IgD-negative memory B cell (primary cell): ENCODE measurements at regions not wholly inside any gene's neighbourhood (a gene's known extent, or its start where the extent isn't known, plus 50 kb on each side); places are given as distances from the start of the nearest gene placed in this dataset.
A peak's percentile ranks its signal among the peaks of the same experiment; 100 is the strongest.

Experiments
- H3K27ac Mint-ChIP-seq, 3 donors: one replicate each; pipeline ENCODE4 v1.8.0; 2020 to 2022; ENCODE audit warnings: mild to moderate bottlenecking in 3 of 3, mixed read lengths in 3 of 3, moderate library complexity in 1 of 3
- H3K27me3 Mint-ChIP-seq: one replicate; pipeline ENCODE4 v1.8.0; 2021; ENCODE audit warnings: mixed read lengths
- H3K36me3 Mint-ChIP-seq: one replicate; pipeline ENCODE4 v1.8.0; 2020; ENCODE audit warnings: mild to moderate bottlenecking, mixed read lengths
- H3K4me1 Mint-ChIP-seq, 3 donors: one replicate each; pipeline ENCODE4 v1.8.0; 2020 to 2022; ENCODE audit warnings: mixed read lengths in 3 of 3, mild to moderate bottlenecking in 1 of 3
- H3K4me3 Mint-ChIP-seq, 4 donors: one replicate each; pipeline ENCODE4 v1.8.0; 2020 to 2022; ENCODE audit warnings: mild to moderate bottlenecking in 4 of 4, mixed read lengths in 4 of 4, moderate library complexity in 3 of 4
- H3K9me3 Mint-ChIP-seq, 3 donors: one replicate each; pipeline ENCODE4 v1.8.0; 2020 to 2021; ENCODE audit warnings: mixed read lengths in 3 of 3, mild to moderate bottlenecking in 1 of 3

DNA sequence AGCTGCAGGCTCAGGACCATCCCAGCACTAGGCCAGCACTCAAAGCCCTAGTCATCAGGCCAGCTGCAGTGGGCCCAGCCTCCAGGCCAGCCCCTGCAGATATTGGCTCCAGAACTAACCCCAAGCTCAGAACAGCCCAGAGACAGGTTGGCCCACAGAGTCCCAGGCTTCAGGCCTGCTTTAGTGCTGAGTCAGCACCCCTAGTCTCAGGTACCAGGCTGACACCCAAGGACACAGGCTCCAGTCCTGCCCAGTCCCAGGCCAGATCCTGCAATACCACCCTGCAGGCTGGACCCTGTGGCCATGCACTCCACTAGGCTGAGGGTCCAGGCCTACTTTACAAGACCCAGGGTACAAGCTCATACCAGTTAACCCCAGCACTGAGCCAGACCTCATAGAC, 234.4 kb upstream of the GPRIN3 start:
- peaks cover under 1% of the 10 kb centered on the region for H3K36me3 Mint-ChIP-seq
- peaks cover 0 to 17% (median 4%) of the 10 kb centered on the region in 3 donors for H3K9me3 Mint-ChIP-seq
- H3K4me3 Mint-ChIP-seq, result no peak overlapping the region
- H3K27ac Mint-ChIP-seq, result no peak overlapping the region
- peaks cover 6% of the 10 kb centered on the region for H3K27me3 Mint-ChIP-seq
- no peaks in the 10 kb centered on the region for H3K4me1 Mint-ChIP-seq

DNA sequence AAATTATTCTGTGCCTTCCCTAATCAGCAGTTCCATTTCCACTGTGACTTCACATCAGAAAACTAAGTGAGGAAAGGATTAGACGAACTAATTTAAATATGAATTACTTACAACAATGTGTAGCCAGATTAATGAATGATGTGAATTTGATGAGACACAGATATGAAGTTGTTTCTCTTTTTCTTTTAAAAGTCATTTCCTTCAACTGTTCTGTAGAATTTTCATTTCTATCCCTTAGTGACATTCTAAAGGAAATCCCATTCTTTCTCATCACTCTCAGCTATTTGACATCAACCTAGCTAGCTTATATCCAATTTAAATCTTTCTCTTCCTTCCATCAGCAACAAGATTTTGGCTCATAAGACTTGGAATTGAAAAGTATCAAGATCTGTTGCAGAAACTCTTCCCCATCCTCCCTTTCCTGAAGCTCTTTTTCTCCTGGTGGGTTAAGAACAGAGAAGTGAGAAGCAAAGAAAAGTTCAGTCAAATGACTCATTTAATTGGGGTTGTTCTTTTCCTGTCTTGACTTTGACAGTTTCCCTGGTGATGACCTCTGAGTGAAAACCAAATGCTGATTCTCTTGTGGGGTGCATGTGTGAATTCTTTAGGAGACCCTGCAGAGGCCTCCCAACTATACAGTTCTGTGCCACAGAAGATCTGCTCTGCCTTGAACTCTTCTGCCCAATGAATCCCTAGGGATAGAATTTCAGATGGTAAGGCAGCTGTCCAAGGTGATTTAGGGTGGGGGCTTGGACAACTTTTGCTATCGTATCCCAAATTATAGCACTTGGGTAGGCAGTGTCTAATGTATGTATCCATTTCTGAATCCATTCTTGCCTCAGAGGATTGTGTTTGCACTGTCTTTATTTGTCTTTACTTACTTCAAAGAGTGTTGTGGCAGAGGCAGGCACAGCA, 232.5 kb upstream of the GPRIN3 start:
- Mint-ChIP-seq H3K4me3 (no peak overlapping the region), H3K27ac (no peak overlapping the region), H3K4me1 (no peaks in the 10 kb centered on the region), H3K9me3 (peaks cover 0 to 17% (median 4%) of the 10 kb centered on the region in 3 donors), H3K36me3 (peaks cover 1% of the 10 kb centered on the region), H3K27me3 (peaks cover 9% of the 10 kb centered on the region)

DNA sequence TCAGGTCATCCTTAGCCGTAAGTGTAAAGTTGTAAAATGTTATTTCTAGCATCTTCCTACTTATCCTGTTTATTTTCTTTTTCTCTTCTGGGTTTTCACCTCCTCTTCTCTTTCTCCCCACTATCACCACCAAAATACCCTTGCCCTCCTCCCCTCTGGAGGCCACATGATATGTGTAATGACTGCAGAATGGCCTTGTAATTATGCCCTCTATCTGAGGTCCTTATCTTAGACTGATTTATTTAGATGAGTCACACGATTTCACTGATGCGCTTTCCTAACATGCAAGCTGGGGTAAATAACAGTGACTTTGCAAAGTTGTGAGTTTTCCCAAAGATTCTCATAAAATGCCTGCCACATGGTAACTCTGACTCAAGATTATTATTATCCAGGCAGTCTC, 231.8 kb upstream of the GPRIN3 start:
- Mint-ChIP-seq H3K4me3 (no peak overlapping the region), H3K27ac (no peak overlapping the region), H3K4me1 (no peaks in the 10 kb centered on the region), H3K27me3 (peaks cover 9% of the 10 kb centered on the region), H3K36me3 (peaks cover 1% of the 10 kb centered on the region), H3K9me3 (peaks cover 0 to 10% (median 2%) of the 10 kb centered on the region in 3 donors)

DNA sequence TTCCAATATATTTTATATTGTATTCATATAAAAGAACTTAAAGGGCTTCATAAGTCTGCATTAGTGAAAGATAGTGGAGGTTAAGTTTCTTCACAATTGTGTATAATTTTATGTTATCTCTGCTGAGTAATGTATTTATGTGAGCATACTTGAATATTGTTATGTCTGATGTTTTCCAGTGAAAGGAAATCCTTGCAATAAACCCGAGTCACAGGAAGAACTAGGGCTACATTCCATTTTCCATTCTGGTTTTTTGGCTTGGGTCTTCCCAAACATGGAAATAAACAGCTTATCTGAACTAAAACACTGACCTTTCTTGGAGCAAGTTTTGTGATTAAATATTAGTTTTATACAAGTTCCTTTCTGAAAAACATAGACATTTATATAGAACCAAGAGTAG, 231.3 kb upstream of the GPRIN3 start:
- Mint-ChIP-seq H3K4me3 (no peak overlapping the region), H3K27ac (no peak overlapping the region), H3K9me3 (peaks cover 0 to 7% (median 0%) of the 10 kb centered on the region in 3 donors)

DNA sequence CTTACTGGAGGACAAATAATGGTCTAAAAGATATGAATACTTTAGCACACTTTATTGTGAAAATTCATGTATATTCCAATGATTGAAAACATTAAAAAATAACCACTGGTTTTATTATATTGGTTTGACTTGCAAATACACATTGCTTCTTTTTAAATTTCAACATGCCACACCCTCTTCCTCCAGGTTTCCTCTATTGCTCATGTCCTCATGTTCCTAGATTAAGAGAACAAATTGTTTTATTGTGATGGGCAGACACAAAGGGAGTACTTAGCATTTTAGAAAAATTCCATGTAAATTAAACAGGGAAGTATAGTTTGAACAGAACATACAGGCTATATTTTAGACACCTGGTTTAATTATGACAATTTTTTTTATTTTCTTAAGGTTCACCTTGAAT, 230.6 kb upstream of the GPRIN3 start:
- Mint-ChIP-seq H3K27me3 (peaks cover 9% of the 10 kb centered on the region), H3K4me3 (no peak overlapping the region), H3K9me3 (peaks cover 0 to under 1% (median 0%) of the 10 kb centered on the region in 3 donors), H3K4me1 (no peaks in the 10 kb centered on the region), H3K27ac (no peak overlapping the region), H3K36me3 (peaks cover 1% of the 10 kb centered on the region)

More for the DNA sequence above, 231.3 kb upstream of the GPRIN3 start:
- Mint-ChIP-seq H3K36me3 (peaks cover 1% of the 10 kb centered on the region), H3K4me1 (no peaks in the 10 kb centered on the region), H3K27me3 (peaks cover 9% of the 10 kb centered on the region)

DNA sequence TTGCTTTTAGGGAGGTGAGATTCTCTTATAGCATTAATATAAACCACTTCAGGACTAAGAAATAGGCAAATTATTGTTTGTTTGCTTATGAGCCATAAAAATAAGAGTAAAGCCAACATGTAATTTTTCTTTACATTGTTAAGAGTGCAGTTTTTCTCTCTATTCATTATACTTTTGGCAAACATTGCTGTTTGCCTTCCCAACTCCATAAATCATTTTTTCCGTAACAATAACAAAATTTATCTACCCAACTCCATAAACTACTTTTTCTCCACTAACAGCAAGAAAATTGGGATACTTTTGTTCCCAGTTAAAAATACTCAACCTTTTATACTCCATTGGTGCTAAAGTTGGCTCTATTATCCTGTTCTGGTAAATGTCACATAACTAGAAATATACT, 229.7 kb upstream of the GPRIN3 start:
- H3K4me3 Mint-ChIP-seq, result no peak overlapping the region
- H3K36me3 Mint-ChIP-seq, result peaks cover 1% of the 10 kb centered on the region
- no peak overlapping the region for H3K27ac Mint-ChIP-seq
- H3K4me1 Mint-ChIP-seq, result no peaks in the 10 kb centered on the region
- H3K27me3 Mint-ChIP-seq, result peaks cover 9% of the 10 kb centered on the region
- H3K9me3 Mint-ChIP-seq, result no peaks in the 10 kb centered on the region

DNA sequence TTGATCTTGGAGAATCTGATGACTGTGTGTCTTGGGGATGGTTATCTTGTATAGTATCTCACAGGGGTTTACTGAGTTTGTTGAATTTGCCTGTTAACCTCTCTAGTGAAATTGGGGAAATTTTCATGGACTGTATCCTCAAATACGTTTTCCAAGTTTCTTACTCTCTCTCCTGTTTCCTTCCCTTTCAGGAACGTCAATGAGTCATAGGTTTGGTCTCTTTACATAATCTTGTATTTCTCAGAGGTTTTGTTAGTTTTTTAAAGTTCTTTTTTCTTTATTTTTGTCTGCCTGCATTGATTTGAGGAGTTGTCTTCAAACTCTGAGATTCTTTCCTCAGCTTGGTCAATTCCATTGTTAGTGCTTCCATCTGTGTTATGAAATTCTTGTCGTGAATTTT, 227.7 kb upstream of the GPRIN3 start:
- peaks cover 1% of the 10 kb centered on the region for H3K36me3 Mint-ChIP-seq
- H3K27me3 Mint-ChIP-seq, result peaks cover 9% of the 10 kb centered on the region
- no peak overlapping the region for H3K27ac Mint-ChIP-seq
- peaks cover 0 to 1% (median 0%) of the 10 kb centered on the region in 3 donors for H3K4me1 Mint-ChIP-seq
- no peaks in the 10 kb centered on the region for H3K9me3 Mint-ChIP-seq
- no peak overlapping the region for H3K4me3 Mint-ChIP-seq

DNA sequence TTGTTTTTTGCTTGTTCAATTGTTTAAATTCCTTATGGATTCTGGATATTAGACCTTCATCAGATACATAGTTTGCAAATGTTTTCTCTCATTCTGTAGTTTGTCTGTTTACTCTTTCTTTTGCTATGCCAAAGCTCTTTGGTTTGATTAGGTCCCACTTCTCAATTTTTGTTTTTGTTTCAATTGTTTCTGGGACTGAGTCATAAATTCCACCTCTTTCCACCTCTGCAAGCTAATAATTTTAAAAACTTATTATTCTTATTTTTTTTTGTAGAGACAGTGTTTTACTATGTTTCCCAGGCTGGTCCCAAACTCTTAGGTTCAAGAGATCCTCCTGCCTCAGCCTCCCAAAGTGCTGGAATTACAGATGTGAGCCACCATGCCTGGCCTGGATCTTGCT, 226.8 kb upstream of the GPRIN3 start:
- H3K4me3 Mint-ChIP-seq, result no peak overlapping the region
- H3K27ac Mint-ChIP-seq, result no peak overlapping the region
- H3K9me3 Mint-ChIP-seq, result no peaks in the 10 kb centered on the region
- H3K27me3 Mint-ChIP-seq, result peaks cover 4% of the 10 kb centered on the region
- peaks cover 1% of the 10 kb centered on the region for H3K36me3 Mint-ChIP-seq
- peaks cover 0 to 1% (median 0%) of the 10 kb centered on the region in 3 donors for H3K4me1 Mint-ChIP-seq

DNA sequence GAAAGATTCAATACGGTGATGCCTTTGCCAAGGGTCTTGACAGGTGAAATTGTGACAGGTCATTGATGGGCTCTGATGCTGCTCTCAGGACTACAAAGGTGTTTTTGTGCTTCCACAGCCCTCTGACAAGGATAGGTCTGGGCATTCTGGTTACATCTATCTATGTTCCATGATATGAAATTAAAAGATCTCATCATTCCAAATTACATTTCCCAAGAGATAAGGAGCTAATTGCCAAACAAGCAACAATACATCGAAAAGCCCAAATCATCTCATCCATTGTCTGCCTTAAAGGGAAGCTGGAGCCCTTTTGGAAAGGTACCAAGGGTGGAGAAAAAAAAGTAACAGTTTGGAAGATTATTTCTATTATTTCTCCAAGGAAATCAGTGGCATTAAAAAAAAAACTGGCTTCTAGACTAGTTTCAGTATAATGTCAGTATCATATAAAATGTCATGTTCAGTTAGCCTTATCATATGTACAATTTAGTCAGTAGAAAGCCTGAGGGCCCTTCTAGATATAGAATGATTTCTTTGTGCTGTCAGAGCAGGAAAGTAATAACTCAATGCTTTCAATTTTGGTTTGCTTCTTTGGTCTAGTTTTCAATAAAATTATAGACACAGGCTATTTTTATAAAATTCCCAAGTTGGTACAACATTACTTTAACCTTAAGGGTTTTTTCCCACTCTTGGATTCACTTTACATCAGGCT, 224.5 kb upstream of the GPRIN3 start:
- peaks cover 1% of the 10 kb centered on the region for H3K36me3 Mint-ChIP-seq
- H3K9me3 Mint-ChIP-seq, result no peaks in the 10 kb centered on the region
- peaks cover 3% of the 10 kb centered on the region for H3K27me3 Mint-ChIP-seq
- no peak overlapping the region for H3K27ac Mint-ChIP-seq
- H3K4me1 Mint-ChIP-seq, result peaks cover 0 to 1% (median 0%) of the 10 kb centered on the region in 3 donors
- H3K4me3 Mint-ChIP-seq, result no peak overlapping the region

DNA sequence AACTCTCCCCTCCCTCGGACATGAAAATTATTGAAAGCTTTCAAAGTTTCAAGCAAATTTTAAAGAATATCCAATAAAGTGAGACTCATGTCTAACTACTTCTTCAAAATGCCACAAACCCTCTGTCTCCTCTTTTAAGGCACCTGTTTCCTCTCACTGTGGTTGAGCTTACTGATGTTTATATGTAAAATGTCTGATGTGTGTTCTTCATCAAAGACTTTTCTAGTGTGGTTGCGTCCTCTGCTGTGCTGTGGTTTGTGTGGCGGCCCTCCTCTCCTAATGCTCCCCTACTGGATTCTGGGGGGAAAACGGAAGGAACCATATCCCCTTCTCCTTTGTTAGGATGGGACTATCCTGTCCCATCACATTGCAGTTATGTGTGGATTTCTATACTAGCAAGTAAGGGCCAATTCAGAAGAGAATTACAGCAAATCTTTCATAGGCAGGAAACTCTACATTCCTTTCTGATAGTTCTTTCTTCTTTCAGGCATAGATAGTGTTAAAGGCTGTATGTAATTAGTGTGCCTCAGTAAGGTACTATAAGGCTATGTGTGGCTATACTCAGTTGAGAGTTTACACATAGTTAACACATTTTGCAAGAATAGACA, 221.0 kb upstream of the GPRIN3 start:
- peaks cover 0 to 1% (median 0%) of the 10 kb centered on the region in 3 donors for H3K4me1 Mint-ChIP-seq
- H3K9me3 Mint-ChIP-seq, result no peaks in the 10 kb centered on the region
- peaks cover 1% of the 10 kb centered on the region for H3K27me3 Mint-ChIP-seq
- H3K36me3 Mint-ChIP-seq, result no peaks in the 10 kb centered on the region
- H3K4me3 Mint-ChIP-seq, result peak overlapping the region in 1 of 4 donors; percentile 71
- no peak overlapping the region for H3K27ac Mint-ChIP-seq

DNA sequence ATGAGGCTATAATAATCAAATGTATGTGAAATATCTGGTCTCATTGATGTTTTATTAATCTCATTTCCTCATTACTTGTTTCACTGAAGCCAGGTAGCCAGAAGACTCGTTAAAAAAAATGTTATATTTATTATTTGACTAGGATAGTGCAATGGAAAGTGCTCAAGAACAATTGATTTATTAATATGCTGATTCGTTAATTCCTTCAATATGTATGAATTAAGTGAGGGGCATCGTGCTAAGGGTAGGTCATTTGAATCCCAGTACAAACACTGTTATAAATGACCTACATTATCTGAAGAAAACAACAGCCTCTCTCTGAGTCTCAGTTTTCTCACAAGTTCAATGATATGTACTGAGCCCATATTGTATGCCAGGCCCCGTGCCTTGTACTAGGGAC, 214.2 kb upstream of the GPRIN3 start:
- Mint-ChIP-seq H3K4me3 (no peak overlapping the region), H3K27me3 (peaks cover 3% of the 10 kb centered on the region), H3K27ac (no peak overlapping the region), H3K36me3 (no peaks in the 10 kb centered on the region), H3K9me3 (peaks cover 0 to 2% (median 0%) of the 10 kb centered on the region in 3 donors), H3K4me1 (no peaks in the 10 kb centered on the region)

DNA sequence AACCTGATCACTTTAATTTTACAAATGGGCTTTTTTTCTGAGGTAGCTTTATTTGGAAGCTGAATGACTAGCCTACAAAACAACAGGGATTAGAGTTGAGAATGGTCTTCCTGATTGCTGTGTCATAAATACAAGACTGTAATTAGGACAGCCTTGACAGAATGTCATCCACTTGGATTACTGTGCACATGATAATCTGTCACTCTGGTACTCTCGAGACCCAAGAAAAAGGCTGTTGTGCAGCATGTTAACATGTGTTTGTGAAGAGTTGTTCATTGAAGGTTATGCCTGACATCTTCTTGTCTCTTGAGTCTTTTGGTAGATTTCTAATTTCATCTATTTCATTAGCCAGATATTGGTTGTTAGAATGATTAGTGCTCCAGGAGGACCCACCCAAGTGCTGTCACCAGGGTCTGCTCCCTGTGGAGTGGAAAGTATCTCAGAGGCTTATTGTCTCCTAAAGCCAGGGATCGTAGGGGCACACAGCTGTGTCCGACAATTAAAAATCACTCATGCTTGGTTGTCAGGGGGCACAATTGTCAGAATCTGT, 212.2 kb upstream of the GPRIN3 start:
- Mint-ChIP-seq H3K27ac (no peak overlapping the region), H3K27me3 (peaks cover 4% of the 10 kb centered on the region), H3K4me3 (no peak overlapping the region), H3K36me3 (no peaks in the 10 kb centered on the region), H3K4me1 (no peaks in the 10 kb centered on the region), H3K9me3 (peaks cover 0 to 2% (median 0%) of the 10 kb centered on the region in 3 donors)

DNA sequence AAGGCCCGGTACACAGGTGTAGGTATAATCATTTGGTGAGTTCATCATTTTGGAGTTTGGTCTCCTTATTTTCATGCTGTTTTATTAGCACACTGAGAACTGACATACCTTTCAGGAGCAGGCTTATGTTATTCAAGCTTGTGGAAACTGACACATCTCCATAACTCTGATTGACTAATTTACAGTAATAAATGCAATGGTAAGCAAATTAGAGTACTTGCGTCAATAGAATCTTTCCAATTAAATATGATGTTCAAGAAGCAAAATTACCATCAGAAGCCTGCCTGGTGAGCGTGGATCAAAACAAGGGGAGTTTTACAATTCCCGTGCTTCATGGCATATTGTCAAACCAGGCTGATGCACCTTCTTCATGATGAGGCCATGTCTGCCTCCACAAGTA, 210.7 kb upstream of the GPRIN3 start:
- Mint-ChIP-seq H3K4me1 (no peaks in the 10 kb centered on the region), H3K36me3 (no peaks in the 10 kb centered on the region), H3K27ac (no peak overlapping the region), H3K9me3 (peaks cover 0 to 1% (median 0%) of the 10 kb centered on the region in 3 donors), H3K27me3 (peaks cover 5% of the 10 kb centered on the region), H3K4me3 (no peak overlapping the region)

DNA sequence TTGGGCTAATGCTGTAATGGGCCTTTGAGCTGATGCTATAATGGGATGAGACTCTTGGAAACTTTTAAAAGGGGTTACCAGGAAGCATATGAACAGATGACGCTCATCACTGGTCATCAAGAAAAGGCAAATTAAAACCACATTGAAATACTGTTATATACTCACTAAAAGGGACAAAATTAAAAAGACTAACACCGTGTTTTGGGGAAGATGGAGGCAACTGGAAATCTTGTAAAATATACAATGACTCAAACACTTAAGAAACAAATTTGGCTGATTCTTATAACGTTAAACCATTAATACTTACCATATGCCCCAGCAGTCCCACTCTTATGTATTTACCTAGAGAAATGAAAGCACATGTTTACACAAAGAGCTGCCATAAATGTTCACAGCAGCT, 207.2 kb upstream of the GPRIN3 start:
- H3K9me3 Mint-ChIP-seq, result no peaks in the 10 kb centered on the region
- peaks cover 4% of the 10 kb centered on the region for H3K27me3 Mint-ChIP-seq
- no peak overlapping the region for H3K27ac Mint-ChIP-seq
- H3K4me1 Mint-ChIP-seq, result peaks cover 0 to 1% (median 1%) of the 10 kb centered on the region in 3 donors
- H3K36me3 Mint-ChIP-seq, result no peaks in the 10 kb centered on the region
- H3K4me3 Mint-ChIP-seq, result no peak overlapping the region

DNA sequence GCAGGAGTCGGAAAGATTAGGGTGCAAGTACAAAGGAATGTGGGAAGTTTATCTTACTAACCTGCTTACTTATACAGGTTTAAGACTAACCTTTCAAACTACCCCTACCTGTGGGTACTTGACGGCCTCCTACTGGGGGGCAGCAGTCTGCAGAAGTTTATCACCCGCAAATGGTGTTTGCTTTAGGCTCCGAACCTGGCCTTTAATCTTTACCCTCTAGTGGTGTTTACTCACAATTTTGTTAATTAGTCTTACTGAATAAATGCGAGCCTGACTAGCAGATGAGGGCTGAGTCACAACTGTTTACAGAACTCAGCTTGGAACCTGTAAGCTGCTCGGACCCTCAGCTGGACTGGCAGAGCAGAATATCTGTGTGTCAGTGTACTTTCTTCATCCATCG, 204.2 kb upstream of the GPRIN3 start:
- Mint-ChIP-seq H3K4me1 (peaks cover 0 to 5% (median 3%) of the 10 kb centered on the region in 3 donors), H3K4me3 (no peak overlapping the region), H3K27me3 (peaks cover 6% of the 10 kb centered on the region), H3K9me3 (peaks cover 2 to 4% (median 2%) of the 10 kb centered on the region in 3 donors), H3K27ac (no peak overlapping the region), H3K36me3 (peaks cover 1% of the 10 kb centered on the region)
